NCI-H1436 (cell line): ENCODE measurements at regions not wholly inside any gene's neighbourhood (a gene's known extent, or its start where the extent isn't known, plus 50 kb on each side); places are given as distances from the start of the nearest gene placed in this dataset.

Source experiments
- DNase-seq: peaks from one replicate; lab custom pipeline; 2025; lab: John Stamatoyannopoulos, UW

- DNase-seq: no peak
These were observed 138.4 kb upstream of the ARL4C start for GRCh38 chr2:234635284-234635683.

DNA sequence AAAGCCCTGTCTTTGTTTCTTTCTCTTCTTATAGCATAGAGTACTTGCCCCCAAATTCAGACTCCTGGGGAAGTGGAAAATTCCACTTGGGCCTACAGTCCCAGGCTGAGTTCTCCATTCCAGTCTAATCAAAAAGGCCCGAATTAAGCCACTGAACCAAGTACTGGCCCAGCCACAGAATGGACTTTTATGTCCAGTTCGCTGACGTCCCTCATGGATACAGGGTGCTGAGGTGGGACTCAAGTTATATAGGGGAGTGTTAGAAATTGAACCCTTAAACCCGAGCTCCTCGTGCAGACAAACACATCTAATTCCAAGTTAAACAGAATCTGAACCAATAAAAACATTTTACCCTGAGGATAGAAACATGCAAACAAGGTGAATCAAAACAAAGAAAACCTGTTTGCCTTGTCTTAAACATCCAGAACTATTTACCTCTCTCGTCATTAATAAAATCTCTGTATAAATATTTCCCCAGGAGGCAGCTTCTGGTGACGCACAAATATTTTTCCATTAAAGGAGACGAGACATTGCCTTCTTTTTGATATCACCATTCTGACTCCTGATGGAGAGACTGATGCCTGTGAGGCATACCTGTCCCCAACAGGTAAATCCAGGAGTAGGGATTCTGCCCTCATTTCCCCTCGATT lies 136.8 kb upstream of the ARL4C start:
- DNase-seq: no peak

DNA sequence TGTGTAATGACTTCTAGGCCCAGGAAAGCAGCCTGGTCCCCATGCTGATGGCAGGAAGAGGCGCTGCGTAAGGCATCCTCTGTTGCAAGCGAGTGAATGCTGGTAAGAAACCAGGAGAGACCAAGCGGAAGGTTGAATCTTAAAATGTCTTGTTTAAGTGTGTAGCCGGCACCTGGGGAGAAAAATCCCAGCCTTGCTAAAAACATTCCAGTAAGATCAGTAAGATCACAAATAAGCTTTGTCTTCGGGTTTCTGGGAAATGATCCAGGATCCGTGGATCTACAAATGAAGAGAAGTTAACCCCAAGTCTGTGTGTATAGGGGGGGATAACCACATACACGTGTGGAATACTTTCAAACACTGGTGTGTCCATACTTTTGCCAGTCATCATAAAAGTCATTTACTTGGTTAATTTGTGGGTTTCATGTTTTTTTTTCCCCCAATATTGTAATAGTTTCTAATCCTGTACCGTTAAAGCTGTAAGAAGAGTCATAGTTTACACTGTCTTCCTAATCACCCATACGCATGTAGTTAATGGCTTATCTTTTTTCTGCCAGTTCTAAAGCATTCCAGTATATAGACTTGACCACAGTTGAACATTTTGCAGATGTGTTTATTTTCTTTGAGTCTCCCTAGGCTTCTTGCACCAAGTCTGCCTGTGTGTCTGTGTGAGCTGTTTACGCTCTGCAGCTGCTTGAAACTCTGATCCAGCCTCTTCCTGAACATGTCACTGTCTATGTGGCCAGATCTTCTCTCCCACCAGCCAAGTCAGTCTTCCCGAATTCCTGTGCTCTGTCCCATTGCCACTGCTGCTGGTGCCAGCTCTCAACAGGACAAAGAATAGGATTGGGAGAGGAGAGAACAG lies 135.9 kb upstream of the ARL4C start:
- no peak for DNase-seq

DNA sequence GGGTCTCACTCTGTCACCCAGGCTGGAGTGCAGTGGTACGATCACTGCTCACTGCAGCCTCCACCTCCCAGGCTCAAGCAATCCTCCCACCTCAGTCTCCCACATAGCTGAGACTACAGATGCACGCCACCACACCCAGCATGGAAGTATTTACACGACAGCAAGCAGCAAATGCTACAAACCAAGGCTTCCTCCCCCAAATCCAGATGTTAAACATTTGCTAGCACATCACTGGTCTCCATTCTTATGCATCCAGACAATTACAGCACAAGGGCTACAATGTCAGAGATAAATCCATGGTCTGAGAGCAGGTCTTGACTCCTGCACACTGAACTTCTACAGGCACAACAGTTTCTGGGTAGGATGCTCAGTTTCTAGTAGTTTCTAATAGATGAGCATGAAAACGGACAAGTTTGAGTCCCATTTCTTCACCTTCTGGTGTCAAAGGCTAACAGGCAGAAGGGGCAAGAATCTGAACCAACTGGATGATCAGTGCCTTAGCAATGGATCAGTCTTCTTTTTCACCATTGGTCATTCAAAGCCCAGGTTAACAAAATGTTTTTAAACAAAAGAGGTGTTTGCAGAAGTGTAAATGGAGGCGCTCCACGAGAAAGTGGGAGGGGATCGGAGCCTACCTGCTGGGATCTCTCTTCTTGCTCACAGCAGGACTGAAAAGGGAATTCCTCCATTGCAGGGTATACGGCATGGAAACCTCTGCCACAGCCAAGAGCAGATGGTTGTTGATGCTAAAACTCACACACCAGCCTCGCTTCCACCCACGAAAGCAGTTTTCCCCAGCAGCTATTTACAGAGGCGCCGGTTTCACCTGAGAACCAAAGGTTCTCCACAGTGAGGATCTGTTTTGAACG lies 135.0 kb upstream of the ARL4C start:
- DNase-seq: no peak

- no peak for DNase-seq
These were observed 133.9 kb upstream of the ARL4C start for GRCh38 chr2:234630801-234631261.

- DNase-seq: no peak
These were observed 132.7 kb upstream of the ARL4C start for GRCh38 chr2:234629596-234629995.

- no peak for DNase-seq
These were observed 132.1 kb upstream of the ARL4C start for GRCh38 chr2:234628953-234629352.

DNA sequence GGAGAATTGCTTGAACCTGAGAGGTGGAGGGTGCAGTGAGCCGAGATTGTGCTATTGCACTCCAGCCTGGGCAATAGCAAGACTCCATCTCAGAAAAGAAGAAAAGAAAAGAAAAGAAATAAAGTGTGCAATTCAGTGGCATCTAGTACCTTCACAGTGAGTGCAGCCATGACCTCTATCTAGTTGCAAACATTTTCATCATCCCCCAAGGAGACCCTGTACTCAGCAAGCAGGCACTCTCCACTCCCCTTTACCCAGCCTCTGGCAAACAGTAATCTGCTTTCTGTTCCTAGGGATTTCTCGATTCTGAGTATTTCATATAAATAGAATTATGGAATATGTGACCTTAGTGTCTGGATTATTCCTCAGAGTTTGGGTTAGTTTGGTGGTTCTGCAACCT lies 130.4 kb upstream of the ARL4C start:
- no peak for DNase-seq

DNA sequence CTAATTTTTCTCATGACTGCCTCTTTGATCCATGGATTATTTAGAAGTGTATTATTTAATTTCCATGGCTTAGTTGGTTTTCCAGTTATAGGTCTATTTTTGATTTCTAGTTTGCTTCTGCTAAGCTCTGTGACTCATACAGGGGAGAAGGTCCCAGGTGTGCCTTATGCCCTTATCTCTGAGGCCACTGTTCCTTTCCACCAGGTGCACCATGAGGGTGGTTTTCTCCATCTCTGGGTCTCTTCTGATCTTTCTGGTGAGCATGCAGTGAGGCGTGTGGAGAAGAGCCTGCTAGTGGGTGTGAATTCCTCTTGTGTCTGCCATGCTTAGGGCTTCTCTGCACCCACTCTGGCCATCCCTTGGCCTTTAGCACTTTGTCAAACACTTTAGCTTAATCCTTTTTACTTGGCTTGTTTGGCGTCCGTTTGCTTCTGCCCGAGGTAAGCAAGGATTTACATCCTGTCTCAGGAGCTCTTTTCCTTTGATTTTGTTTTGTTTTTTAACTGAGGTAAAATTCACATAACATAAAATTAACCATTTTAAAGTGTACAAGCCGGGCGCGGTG lies 129.8 kb upstream of the ARL4C start:
- DNase-seq: no peak

- no peak for DNase-seq
These were observed 128.9 kb upstream of the ARL4C start for GRCh38 chr2:234625626-234626250.

DNA sequence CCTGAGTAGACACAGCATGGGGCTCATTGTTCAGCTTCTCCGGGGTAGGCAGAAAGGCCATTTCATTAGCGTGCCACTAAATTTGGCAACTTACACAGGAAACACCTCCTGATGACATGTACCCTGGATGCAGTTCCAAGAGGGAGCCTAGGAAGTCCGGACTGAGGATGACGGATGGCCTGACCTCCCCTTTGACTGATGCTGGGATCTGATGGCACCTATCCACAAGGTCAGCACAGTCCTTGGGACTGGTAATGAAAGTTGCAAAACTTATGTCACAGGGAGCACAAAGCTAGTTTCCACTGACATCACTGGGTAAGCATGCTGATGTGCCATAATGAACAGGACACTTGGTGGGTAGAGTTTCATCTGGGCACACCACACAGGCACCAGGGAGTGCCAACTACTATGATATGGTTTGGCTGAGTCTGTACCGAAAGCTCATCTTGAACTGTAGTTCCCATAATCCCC lies 126.7 kb upstream of the ARL4C start:
- DNase-seq: no peak

DNA sequence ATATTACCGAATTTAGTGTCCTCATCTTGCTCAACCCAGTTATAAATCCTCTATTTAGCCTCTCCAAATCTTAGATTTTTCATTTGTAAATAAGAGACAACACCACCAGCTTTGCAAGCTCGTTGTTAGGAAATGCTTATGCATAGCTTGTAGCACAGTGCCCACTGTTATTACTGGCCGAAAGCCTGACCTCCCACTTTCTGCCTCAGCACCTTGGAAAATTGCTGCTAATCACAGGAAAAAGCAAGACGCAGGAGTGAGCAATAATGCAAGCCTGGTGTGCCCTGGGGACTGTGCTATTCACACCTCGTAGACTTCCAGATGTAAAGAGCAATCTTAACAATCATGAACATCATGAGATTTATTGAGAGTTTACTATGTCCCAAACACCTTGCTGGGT lies 124.2 kb upstream of the ARL4C start:
- no peak for DNase-seq

DNA sequence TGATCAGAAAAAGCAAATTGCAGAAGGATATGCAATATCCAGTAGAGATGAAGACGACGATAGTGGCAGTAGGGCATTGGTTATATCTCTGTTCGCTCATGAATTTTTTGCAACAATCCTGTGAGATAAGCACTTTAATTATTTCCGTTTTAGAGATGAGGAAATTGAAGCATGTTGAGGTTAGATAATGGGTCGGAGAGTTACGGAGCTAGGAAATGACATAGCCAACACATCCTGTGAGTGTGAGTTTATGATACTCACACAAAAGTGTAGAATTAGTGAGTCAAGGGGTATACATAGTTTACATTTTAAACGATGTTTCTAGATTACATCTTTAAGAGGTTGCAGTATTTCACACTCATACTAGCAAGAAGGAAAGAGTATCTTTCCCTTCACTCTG lies 123.1 kb upstream of the ARL4C start:
- no peak for DNase-seq

DNA sequence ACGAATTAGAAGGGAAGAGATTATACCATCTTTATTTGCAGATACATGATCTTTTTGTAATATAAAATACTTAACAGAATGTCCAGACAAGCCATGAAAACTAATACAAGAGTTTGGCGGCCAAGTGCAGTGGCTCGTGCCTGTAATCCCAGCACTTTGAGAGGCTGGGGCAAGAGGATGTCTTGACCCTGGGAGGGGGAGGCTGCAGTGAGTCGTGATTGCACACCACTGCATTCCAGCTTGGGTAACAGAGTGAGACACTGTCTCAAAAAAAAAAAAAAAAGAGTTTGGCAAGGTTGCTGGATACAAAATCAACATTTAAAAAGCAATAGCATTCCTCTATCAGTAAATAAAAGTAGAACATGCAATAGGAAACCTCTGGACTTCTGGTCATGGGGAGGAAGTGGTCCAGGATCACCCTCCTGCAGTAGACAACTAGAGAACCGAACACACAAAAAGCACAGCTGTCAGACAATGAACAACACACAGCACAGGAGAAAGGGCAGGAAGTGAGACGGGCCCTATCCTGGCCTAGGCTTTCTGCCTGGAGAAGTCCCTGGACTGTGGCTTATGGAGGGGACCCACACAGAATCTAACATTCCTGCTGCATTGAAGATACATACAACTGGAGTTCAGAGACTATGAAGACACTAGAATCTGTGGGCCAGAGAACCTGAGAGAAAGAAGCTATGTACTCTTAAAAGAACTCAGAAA lies 118.9 kb upstream of the ARL4C start:
- no peak for DNase-seq

- no peak for DNase-seq
These were observed 114.3 kb upstream of the ARL4C start for GRCh38 chr2:234611209-234611608.

- no peak for DNase-seq
These were observed 112.1 kb upstream of the ARL4C start for GRCh38 chr2:234608946-234609345.

- no peak for DNase-seq
These were observed 110.8 kb upstream of the ARL4C start for GRCh38 chr2:234607691-234608090.

DNA sequence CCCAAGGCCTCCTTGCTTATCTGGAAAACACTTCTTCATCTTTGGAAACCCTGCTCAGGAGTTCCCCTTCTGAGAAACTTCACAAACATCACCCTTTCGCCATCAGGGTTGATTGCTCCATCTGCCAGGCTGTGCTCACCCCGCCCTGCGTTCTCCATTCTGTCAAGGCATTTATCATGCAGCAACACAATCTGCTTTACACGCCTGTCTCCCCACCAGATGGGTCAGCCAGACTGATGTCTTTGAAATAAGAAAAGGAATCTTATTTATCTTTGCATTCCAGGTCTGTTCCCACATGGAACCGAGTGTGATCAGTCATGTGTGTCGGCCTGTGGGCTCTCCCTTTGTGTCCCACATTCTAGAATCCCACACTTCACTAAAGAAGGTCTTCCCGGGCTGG lies 110.0 kb upstream of the ARL4C start:
- DNase-seq: no peak

DNA sequence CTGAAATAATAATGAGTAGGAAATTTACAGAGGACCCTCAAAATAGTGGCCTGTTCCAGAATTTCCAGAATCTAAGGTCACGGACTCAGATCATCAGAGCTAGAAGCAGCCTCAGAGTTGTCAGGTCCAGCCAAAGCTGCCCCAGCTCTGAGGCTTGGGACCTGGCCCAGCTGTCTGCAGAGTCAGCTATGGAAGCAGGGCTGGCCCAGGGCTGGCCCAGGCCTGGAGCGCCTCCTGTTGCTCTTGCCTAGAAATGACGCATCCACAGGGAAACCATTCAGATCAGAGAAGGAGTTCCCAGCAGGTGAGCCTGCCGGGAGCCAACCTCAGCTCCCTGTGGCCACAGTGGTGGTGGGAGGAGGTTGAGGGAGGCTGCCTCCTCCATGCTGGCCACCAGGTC lies 106.7 kb upstream of the ARL4C start:
- no peak for DNase-seq

DNA sequence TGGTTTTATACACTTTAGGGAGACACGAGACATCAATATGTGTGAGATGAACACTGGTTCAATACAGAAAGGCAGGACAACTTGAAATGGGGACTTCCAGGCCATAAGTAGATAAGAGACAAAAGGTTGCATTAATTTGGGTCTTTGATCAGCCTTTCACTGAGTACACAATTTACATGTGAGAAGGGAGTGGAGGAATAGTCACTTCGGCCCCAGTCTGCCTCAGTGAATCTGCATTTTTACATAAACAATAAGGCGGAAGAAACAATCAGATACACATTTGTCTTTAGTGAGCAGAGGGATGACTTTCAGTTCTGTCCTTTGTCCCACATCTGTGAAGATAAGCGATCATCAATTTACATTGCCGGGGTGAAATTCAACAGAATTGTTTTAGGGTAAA lies 104.3 kb upstream of the ARL4C start:
- DNase-seq: no peak

DNA sequence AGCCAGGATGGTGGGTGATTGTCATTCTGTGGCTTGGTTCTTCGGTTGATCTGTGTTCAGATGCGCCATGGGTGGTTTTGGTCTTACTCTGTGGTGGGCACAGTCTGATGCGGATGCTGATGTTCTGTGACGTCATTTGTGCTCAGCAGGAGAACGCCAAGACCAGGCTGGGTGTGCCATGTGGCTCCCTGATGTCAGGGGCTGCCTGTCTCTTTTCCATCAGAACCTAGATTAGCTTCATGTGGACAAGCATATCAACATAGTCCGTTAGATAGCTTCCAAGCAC lies 100.6 kb upstream of the ARL4C start:
- DNase-seq: no peak
